Sciatic nerve (tissue), 2 donors: ENCODE measurements at regions not wholly inside any gene's neighbourhood (a gene's known extent, or its start where the extent isn't known, plus 50 kb on each side); places are given as distances from the start of the nearest gene placed in this dataset.
A peak's percentile ranks its signal among the peaks of the same experiment; 100 is the strongest.

Experiments
- ATAC-seq: fragments of 200-7000 bp; cut with Tn5 transposase; one replicate; pipeline ENCODE4 v1.9.1; 2020; ENCODE audit warnings: mild to moderate bottlenecking, moderate library complexity
- DNase-seq: peaks from one replicate; pipeline ENCODE4 v3.0.0-alpha.2; 2020; ENCODE audit warnings: low spot score
- intact Hi-C: fragments of 100-400 bp; cut with DNase I; formaldehyde crosslinking; loops from one replicate; pipeline ENCODE4 v1.14.2; 2022
- donor health status: DM: no; HTN: no; CAD: no.
- donor health status: DM: no; HTN: no; CAD: no.

GRCh38 chr10:4673279-4674040 is 152.5 kb upstream of the AKR1E2 start:
- intact Hi-C loops: no loop called here
- no peak for ATAC-seq

GRCh38 chr10:4672201-4672600 is 153.8 kb upstream of the AKR1E2 start:
- intact Hi-C loops: no loop called here
- DNase-seq (no peak), ATAC-seq (no peak)

More at GRCh38 chr10:4673279-4674040, 152.5 kb upstream of the AKR1E2 start:
- DNase-seq: no peak

GRCh38 chr10:4671451-4672145 is 154.4 kb upstream of the AKR1E2 start:
- intact Hi-C loops: no loop called here
- DNase-seq (no peak), ATAC-seq (no peak)

DNA sequence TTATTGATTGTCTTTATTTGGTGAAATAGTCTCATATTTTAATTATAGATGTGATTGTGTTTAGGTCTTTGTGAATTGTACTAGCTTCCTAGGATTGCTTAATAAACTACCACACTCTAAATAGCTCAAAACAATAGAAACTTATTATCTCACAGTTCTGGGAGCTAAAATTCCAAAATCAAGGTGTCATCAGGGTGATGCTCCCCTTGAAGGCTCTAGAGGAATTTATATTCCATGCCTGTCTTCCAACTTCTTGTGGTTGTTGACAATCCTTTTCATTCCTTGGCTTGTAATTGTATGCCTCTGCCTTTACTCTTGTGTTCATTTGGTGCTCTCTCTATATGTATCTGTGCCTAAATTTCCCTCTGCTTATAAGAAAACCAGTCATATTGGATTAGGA is 155.3 kb upstream of the AKR1E2 start:
- DNase-seq: no peak
- ATAC-seq: no peak
- intact Hi-C loops: no loop called here

GRCh38 chr10:4669585-4669984 is 156.4 kb upstream of the AKR1E2 start:
- no peak for ATAC-seq
- no peak for DNase-seq
- intact Hi-C loops: no loop called here

GRCh38 chr10:4663162-4663992 is 162.6 kb upstream of the AKR1E2 start:
- intact Hi-C loops: no loop called here
- DNase-seq (peak; percentile 65), ATAC-seq (peak; percentile 96)

DNA sequence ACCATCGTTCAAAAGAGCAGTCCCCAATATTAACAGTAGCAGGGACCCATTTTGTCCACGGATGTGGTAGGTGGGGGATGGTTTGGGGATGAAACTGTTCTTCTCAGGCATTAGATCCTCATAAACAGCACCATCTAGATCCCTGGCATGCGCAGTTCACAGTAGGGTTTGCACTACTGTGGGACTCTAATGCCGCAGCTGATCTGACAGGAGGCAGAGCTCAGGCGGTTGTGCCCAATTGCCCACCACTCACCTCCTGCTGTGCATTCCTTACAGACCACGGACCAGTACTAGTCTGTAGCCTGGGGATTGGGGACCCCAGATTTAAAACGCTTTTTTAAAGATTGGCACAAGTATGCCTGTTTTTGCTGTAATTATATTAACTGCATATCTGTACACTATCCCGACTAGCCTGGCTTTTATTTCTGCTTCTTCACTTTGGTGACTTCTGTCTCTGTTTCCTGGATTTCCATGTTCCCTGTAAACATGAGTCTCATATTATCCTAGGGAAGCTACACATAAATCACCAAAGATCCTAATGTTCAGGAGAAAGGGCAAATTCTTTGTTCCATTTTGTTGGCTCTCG is 163.3 kb upstream of the AKR1E2 start:
- ATAC-seq (peak; percentile 50), DNase-seq (no peak)
- intact Hi-C loops: no loop called here

GRCh38 chr10:4661511-4662255 is 164.3 kb upstream of the AKR1E2 start:
- DNase-seq (peak; percentile 63), ATAC-seq (peak; percentile 80)
- intact Hi-C loops: no loop called here

DNA sequence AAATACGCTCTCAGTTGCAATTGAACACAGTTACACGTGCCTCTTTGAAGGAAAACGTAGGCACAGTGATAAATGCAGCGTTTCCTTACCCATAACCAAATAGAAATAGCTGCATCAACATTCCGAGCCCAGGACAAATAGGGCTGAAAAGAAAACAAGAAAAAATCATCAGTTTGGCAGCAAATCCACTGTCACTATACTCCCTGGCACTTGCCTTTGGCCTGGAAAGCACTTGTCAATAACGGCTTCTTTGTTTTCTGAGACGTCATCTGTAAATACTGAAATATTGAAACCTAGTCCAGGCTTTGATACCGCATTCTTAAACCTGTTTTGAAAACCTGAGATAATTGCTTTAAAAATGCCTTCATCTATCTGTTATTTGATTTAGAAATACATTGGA is 167.2 kb upstream of the AKR1E2 start:
- intact Hi-C loops: loop anchor here (5.0 kb wide), 1 partner anchor 876 kb away; no protein-coding TSS in a partner anchor
- DNase-seq: no peak
- ATAC-seq: no peak

GRCh38 chr10:4656576-4657194 is 169.3 kb upstream of the AKR1E2 start:
- intact Hi-C loops: loop anchor here (5.0 kb wide), 1 partner anchor 874 kb away; no protein-coding TSS in a partner anchor
- DNase-seq: no peak
- peak; percentile 67 for ATAC-seq

DNA sequence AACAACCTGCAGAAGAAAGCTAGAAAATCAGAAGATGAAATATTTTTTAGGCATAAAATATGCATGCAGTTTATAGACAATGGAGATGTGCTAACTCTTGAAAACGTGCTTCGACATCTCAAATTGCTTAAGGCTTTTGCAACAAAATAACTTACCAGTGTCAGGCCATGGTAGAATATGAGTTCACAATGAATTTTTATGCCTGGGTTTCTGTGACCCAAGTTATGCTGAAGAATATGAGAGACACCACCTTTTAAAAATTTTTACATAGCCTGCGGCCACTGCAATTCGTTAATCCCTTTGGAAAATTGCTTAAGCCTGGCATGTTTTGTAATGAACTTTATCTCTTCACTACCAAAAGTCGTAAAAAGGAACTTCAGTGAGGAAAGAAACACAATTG is 170.1 kb upstream of the AKR1E2 start:
- ATAC-seq: no peak
- intact Hi-C loops: loop anchor here (5.0 kb wide), 1 partner anchor 874 kb away; no protein-coding TSS in a partner anchor
- DNase-seq: no peak

DNA sequence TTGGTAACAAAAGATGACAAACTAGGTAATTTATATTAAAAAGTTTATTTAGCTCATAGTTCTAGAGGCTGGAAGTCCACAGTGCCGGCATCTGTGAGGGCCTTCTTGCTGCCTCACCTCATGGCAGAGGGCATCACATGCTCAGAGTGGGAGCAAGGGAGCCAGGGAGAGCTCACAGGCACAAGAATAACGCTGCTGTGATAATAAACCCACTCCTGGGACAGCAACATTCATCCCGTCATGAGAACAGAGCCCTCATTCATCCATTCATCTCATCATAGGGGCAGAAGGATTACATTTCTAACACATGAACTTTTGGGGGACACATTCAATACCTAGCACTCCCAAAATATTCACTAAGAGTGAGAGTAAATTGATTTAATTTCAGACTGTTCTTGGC is 170.6 kb upstream of the AKR1E2 start:
- DNase-seq (no peak), ATAC-seq (peak; percentile 43)
- intact Hi-C loops: loop anchor here (5.0 kb wide), 1 partner anchor 873 kb away; no protein-coding TSS in a partner anchor

GRCh38 chr10:4654496-4654895 is 171.5 kb upstream of the AKR1E2 start:
- intact Hi-C loops: no loop called here
- ATAC-seq (no peak), DNase-seq (no peak)

DNA sequence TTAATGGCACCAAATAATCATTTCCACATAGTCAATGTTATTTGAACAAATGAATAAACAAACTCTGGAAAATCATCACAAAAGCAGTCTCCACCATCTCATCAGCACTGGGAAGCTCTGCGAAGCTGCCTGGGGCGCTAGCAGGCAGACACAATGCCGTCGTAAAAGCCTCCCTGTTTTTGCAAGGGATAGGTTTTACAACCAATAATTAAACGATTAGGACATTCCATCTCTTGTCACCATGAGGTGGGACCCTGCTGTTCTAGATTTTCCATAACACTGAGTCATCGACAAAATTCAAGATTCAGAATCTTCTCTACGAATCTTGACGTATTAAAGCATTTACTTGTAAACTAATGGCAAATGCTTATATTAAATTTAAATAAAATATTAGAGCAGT is 172.8 kb upstream of the AKR1E2 start:
- ATAC-seq (no peak), DNase-seq (no peak)
- intact Hi-C loops: no loop called here

GRCh38 chr10:4652111-4653010 is 173.6 kb upstream of the AKR1E2 start:
- DNase-seq (no peak), ATAC-seq (no peak)
- intact Hi-C loops: no loop called here

GRCh38 chr10:4651404-4652037 is 174.5 kb upstream of the AKR1E2 start:
- ATAC-seq (no peak), DNase-seq (no peak)
- intact Hi-C loops: no loop called here

DNA sequence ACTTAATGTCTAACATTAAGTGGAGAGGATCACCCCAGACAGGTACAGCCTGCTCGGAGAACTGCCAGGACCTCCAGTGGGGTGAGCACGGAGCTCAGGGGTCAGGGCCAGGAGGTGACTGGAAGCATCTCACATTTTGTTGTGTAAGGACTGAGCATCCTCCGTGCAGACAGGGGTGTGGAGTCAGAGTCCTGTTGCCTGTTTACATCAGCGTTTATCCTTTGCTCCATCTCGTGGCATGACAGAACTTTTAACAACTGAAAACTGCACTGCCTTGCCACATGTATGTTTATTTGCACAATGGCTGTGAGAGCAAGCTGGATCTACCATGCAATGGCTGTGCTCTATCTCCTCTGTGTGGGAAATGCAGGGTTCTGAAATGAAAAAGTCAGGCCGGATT is 175.4 kb upstream of the AKR1E2 start:
- DNase-seq (no peak), ATAC-seq (peak; percentile 91)
- intact Hi-C loops: no loop called here
